PC-9 (cell line): ENCODE measurements at regions not wholly inside any gene's neighbourhood (a gene's known extent, or its start where the extent isn't known, plus 50 kb on each side); places are given as distances from the start of the nearest gene placed in this dataset.

Experiments
- EZH2 ChIP-seq: fragments of 200-600 bp; sonication (generic); IDR thresholded peaks from 2 replicates; pipeline ENCODE4 v1.8.0; 2017; ENCODE audit warnings: antibody characterized with exemption, low read depth
- TF ChIP-seq, protein P1 (sequence below): fragments of 200-600 bp; sonication (generic); conservative IDR thresholded peaks from 2 replicates; pipeline ENCODE4 v1.6.1; 2017; ENCODE audit warnings: mixed run types, antibody characterized with exemption, mild to moderate bottlenecking, moderate library complexity

DNA sequence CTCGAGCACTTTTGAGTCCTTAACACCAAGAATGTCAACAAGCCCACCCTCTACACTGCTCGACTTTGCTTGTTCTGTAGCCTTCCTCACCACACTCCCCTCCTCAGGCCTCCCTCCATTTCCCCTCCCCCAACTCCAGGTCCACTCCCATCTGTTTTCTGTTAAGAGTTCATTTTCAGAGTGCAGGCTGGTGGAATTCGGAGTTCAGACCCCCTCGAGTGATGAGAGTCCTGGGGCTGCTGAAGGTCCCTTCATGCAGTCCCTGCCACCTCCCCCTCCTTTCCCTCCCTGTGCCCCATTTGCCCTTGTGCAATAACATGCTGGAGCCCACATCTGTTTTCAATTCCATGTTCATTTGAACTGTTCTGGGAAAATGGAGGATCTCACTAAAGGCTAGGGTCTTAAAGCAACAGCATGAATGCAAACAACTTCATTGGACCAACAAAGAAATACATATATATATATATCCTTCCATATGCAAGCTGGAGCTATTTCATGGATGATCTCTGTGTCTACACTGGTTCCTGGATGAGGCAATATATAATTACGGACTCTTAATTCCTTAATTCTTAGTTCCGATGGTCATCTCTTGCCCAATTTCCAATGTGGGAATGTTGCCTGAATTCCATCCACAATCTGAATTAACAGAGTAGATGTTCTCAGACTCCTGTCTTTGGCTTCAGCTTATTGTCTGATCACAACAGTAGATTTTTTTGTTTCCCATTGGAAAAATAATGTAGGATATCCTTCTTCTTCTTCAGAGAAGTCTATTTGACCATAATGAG lies 340.4 kb downstream of the ETS1 start:
- TF ChIP-seq, protein P1, sequence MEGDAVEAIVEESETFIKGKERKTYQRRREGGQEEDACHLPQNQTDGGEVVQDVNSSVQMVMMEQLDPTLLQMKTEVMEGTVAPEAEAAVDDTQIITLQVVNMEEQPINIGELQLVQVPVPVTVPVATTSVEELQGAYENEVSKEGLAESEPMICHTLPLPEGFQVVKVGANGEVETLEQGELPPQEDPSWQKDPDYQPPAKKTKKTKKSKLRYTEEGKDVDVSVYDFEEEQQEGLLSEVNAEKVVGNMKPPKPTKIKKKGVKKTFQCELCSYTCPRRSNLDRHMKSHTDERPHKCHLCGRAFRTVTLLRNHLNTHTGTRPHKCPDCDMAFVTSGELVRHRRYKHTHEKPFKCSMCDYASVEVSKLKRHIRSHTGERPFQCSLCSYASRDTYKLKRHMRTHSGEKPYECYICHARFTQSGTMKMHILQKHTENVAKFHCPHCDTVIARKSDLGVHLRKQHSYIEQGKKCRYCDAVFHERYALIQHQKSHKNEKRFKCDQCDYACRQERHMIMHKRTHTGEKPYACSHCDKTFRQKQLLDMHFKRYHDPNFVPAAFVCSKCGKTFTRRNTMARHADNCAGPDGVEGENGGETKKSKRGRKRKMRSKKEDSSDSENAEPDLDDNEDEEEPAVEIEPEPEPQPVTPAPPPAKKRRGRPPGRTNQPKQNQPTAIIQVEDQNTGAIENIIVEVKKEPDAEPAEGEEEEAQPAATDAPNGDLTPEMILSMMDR: no peak
- no peak for TF ChIP-seq EZH2
